Activated T-helper 9 cell treated with anti-CD3 and anti-CD28 coated beads, Interleukin-2, amount 50 U/mL, for 16 hours (primary cell): ENCODE measurements at regions not wholly inside any gene's neighbourhood (a gene's known extent, or its start where the extent isn't known, plus 50 kb on each side); places are given as distances from the start of the nearest gene placed in this dataset.
"Not testable (repeated sequence)": the region's sequence is repeated elsewhere in the genome, so short reads cannot be mapped to it uniquely, and the experiment has no call there.

Experiments used
- DNase-seq: peaks from one replicate; pipeline ENCODE4 v3.0.0-alpha.2; 2020; ENCODE audit warnings: low read depth

GRCh38 chr1:195745189-195746010 is 862.8 kb downstream of the KCNT2 start:
- DNase-seq, result no peak

GRCh38 chr1:195744256-195744655 is 864.0 kb downstream of the KCNT2 start:
- no peak for DNase-seq

- no peak for DNase-seq
Measured at GRCh38 chr1:195740862-195741261, 867.4 kb downstream of the KCNT2 start.

- DNase-seq, result no peak
Measured at GRCh38 chr1:195738966-195739650, 869.1 kb downstream of the KCNT2 start.

GRCh38 chr1:195735140-195735539 is 873.1 kb downstream of the KCNT2 start:
- no peak for DNase-seq

GRCh38 chr1:195733826-195734225 is 874.4 kb downstream of the KCNT2 start:
- no peak for DNase-seq

- no peak for DNase-seq
Measured at GRCh38 chr1:195733408-195733807, 874.8 kb downstream of the KCNT2 start.

GRCh38 chr1:195731385-195731784 is 876.9 kb downstream of the KCNT2 start:
- DNase-seq, result no peak

GRCh38 chr1:195723796-195724194 is 884.4 kb downstream of the KCNT2 start:
- DNase-seq, result no peak

- DNase-seq, result not testable (repeated sequence)
Measured at GRCh38 chr1:195722852-195723795, 885.1 kb downstream of the KCNT2 start.

GRCh38 chr1:195722146-195722545 is 886.1 kb downstream of the KCNT2 start:
- DNase-seq, result not testable (repeated sequence)

- no peak for DNase-seq
Measured at GRCh38 chr1:195721210-195721971, 886.8 kb downstream of the KCNT2 start.

GRCh38 chr1:195717651-195718050 is 890.6 kb downstream of the KCNT2 start:
- no peak for DNase-seq

GRCh38 chr1:195715652-195716051 is 892.6 kb downstream of the KCNT2 start:
- no peak for DNase-seq

GRCh38 chr1:195714248-195714647 is 894.0 kb downstream of the KCNT2 start:
- no peak for DNase-seq

GRCh38 chr1:195709821-195710220 is 898.4 kb downstream of the KCNT2 start:
- no peak for DNase-seq

GRCh38 chr1:195704028-195704427 is 904.2 kb downstream of the KCNT2 start:
- no peak for DNase-seq

- DNase-seq, result no peak
Measured at GRCh38 chr1:195701149-195701548, 907.1 kb downstream of the KCNT2 start.

GRCh38 chr1:195697130-195697529 is 911.1 kb downstream of the KCNT2 start:
- DNase-seq, result no peak

GRCh38 chr1:195686764-195687163 is 921.5 kb downstream of the KCNT2 start:
- DNase-seq, result no peak

- DNase-seq, result no peak
Measured at GRCh38 chr1:195664628-195665027, 943.6 kb downstream of the KCNT2 start.
